ENCODE measurements at regions not wholly inside any gene's neighbourhood (a gene's known extent, or its start where the extent isn't known, plus 50 kb on each side); places are given as distances from the start of the nearest gene placed in this dataset.

DNA sequence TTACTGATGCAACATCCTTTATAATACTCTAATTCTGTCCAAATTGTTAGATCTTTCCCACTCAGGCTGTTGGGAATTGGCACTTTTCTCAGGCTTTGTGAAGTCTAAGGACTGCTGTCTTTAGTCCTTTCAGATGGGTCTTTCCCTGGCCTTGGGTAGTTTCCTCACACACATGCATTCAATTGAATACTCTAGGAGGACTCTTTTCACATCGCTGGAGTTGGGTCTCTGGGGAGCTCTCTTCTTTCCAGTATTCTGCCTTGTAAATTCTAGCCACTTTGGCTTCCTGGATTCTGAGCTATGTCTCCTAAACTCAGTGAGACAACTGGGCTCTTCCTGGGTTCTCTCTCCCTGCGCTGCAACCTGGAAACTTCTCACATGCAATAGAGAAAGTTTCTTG is 215.5 kb downstream of the SNX18 start:
- WGBS (ENCODE audit: low lambda C conversion rate), result 59% methylated on average over 2 of the region's 2 CpGs
- ChIA-PET CTCF (interaction anchor here (1.2 kb wide), 1 partner anchor 216 kb away, joined by 8 read pairs; the partner anchor contains the start of gene SNX18), POLR2A (no interaction called here)
- no peak for DNase-seq
- Histone ChIP-seq H3K36me3 (replicated peaks in 1 of 2; ENCODE audit: control insufficient read depth in 1 of 2, insufficient read depth in 2 of 2, low read length in 1 of 2) (no peaks in the 10 kb centered on the region), H3K9me2 (no peaks in the 10 kb centered on the region), H2AFZ (ENCODE audit: low read depth) (no peak overlapping the region), H4K20me1 (ENCODE audit: insufficient read depth) (no peaks in the 10 kb centered on the region), H3K79me2 (ENCODE audit: insufficient read depth) (no peaks in the 10 kb centered on the region), H3K4me2 (no peak overlapping the region), H3K27ac (ENCODE audit: low read depth in 2 of 2, low read length in 1 of 2) (no peak overlapping the region), H3K27me3 (ENCODE audit: insufficient read depth) (no peaks in the 10 kb centered on the region), H3K4me3 (ENCODE audit: low read depth in 2 of 2, low read length in 1 of 2) (no peak overlapping the region), H3F3A (replicated peaks; ENCODE audit: insufficient read depth) (no peaks in the 10 kb centered on the region), H3K9me3 (no peaks in the 10 kb centered on the region), H3K4me1 (ENCODE audit: control insufficient read depth in 1 of 2, insufficient read depth in 2 of 2, low read depth in 1 of 2, low read length in 1 of 2) (peaks cover 0 to 15% of the 10 kb centered on the region in 2 experiments; a peak in 3 of 4 replicates), H3K9ac (no peak overlapping the region)
- TF ChIP-seq FOXM1 (IDR thresholded peaks at IDR 0.05; ENCODE audit: low read depth) (no peak), NRF1 (IDR thresholded peaks at IDR 0.05; ENCODE audit: low read depth, low read length) (no peak), FOXJ3 (CRISPR knock-in tag; IDR thresholded peaks at IDR 0.05) (no peak), GATA2 (CRISPR knock-in tag; IDR thresholded peaks at IDR 0.05) (no peak), TEAD4 (IDR thresholded peaks at IDR 0.05; ENCODE audit: borderline replicate concordance, insufficient read depth) (no peak)
- TF ChIP-seq, protein P1, sequence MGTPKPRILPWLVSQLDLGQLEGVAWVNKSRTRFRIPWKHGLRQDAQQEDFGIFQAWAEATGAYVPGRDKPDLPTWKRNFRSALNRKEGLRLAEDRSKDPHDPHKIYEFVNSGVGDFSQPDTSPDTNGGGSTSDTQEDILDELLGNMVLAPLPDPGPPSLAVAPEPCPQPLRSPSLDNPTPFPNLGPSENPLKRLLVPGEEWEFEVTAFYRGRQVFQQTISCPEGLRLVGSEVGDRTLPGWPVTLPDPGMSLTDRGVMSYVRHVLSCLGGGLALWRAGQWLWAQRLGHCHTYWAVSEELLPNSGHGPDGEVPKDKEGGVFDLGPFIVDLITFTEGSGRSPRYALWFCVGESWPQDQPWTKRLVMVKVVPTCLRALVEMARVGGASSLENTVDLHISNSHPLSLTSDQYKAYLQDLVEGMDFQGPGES (IDR thresholded peaks at IDR 0.05; ENCODE audit: low read depth, low read length), result no peak
- TF ChIP-seq, protein P2, sequence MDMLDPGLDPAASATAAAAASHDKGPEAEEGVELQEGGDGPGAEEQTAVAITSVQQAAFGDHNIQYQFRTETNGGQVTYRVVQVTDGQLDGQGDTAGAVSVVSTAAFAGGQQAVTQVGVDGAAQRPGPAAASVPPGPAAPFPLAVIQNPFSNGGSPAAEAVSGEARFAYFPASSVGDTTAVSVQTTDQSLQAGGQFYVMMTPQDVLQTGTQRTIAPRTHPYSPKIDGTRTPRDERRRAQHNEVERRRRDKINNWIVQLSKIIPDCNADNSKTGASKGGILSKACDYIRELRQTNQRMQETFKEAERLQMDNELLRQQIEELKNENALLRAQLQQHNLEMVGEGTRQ (IDR thresholded peaks at IDR 0.05; ENCODE audit: borderline replicate concordance, low read depth, low read length), result no peak

DNA sequence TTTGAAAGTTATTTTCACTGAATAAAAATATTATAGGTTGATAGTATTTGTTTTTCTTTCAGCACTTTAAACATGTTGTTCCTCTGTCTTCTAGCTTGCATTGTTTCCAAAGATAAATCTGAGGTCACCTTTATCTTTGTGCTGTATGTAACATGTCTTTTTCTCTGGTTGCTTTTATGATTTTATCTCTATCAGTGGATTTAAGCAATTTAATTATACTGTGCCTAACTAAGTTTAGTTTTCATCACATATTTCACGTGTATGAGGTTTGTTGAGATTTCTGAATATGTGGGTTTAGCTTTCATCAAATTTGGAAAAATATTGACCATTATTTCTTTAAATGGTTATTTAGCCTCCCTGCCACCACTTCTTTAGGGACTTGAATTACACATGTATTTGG is 214.5 kb downstream of the SNX18 start:
- Histone ChIP-seq H3K27me3 (ENCODE audit: insufficient read depth) (no peaks in the 10 kb centered on the region), H3K4me2 (no peak overlapping the region), H3K79me2 (ENCODE audit: insufficient read depth) (no peaks in the 10 kb centered on the region), H3K9ac (no peak overlapping the region), H3K4me3 (ENCODE audit: low read depth in 2 of 2, low read length in 1 of 2) (no peak overlapping the region), H3K9me2 (no peaks in the 10 kb centered on the region), H2AFZ (ENCODE audit: low read depth) (no peak overlapping the region), H3K36me3 (replicated peaks in 1 of 2; ENCODE audit: control insufficient read depth in 1 of 2, insufficient read depth in 2 of 2, low read length in 1 of 2) (no peaks in the 10 kb centered on the region), H3K4me1 (ENCODE audit: control insufficient read depth in 1 of 2, insufficient read depth in 2 of 2, low read depth in 1 of 2, low read length in 1 of 2) (peaks cover 0 to 16% of the 10 kb centered on the region in 2 experiments; a peak in 3 of 4 replicates), H3K9me3 (no peaks in the 10 kb centered on the region), H3K27ac (ENCODE audit: low read depth in 2 of 2, low read length in 1 of 2) (no peak overlapping the region), H3F3A (replicated peaks; ENCODE audit: insufficient read depth) (no peaks in the 10 kb centered on the region), H4K20me1 (ENCODE audit: insufficient read depth) (no peaks in the 10 kb centered on the region)
- WGBS (ENCODE audit: low lambda C conversion rate), result 9% methylated on average over 1 of the region's 1 CpG
- POLR2A ChIA-PET, result no interaction called here
- DNase-seq, result no peak
- TF ChIP-seq RXRA (IDR thresholded peaks at IDR 0.05; ENCODE audit: borderline replicate concordance, low read depth) (no peak), GATA2 (CRISPR knock-in tag; IDR thresholded peaks at IDR 0.05) (peak; percentile 69), TEAD4 (IDR thresholded peaks at IDR 0.05; ENCODE audit: borderline replicate concordance, insufficient read depth) (no peak), EP300 (IDR thresholded peaks at IDR 0.05; ENCODE audit: borderline replicate concordance in 1 of 2, low read depth in 1 of 2, low read length in 1 of 2) (peak in 1 of 2 experiments; percentile 65; a peak in 1 of 4 replicates), ELF1 (IDR thresholded peaks at IDR 0.05) (no peak), FOSL2 (IDR thresholded peaks at IDR 0.05; ENCODE audit: borderline replicate concordance, low read depth) (no peak)
- TF ChIP-seq, protein P3, sequence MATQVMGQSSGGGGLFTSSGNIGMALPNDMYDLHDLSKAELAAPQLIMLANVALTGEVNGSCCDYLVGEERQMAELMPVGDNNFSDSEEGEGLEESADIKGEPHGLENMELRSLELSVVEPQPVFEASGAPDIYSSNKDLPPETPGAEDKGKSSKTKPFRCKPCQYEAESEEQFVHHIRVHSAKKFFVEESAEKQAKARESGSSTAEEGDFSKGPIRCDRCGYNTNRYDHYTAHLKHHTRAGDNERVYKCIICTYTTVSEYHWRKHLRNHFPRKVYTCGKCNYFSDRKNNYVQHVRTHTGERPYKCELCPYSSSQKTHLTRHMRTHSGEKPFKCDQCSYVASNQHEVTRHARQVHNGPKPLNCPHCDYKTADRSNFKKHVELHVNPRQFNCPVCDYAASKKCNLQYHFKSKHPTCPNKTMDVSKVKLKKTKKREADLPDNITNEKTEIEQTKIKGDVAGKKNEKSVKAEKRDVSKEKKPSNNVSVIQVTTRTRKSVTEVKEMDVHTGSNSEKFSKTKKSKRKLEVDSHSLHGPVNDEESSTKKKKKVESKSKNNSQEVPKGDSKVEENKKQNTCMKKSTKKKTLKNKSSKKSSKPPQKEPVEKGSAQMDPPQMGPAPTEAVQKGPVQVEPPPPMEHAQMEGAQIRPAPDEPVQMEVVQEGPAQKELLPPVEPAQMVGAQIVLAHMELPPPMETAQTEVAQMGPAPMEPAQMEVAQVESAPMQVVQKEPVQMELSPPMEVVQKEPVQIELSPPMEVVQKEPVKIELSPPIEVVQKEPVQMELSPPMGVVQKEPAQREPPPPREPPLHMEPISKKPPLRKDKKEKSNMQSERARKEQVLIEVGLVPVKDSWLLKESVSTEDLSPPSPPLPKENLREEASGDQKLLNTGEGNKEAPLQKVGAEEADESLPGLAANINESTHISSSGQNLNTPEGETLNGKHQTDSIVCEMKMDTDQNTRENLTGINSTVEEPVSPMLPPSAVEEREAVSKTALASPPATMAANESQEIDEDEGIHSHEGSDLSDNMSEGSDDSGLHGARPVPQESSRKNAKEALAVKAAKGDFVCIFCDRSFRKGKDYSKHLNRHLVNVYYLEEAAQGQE (IDR thresholded peaks at IDR 0.05; ENCODE audit: low read depth, low read length), result no peak
- TF ChIP-seq, protein P2 (IDR thresholded peaks at IDR 0.05; ENCODE audit: borderline replicate concordance, low read depth, low read length), result no peak
- CTCF ChIA-PET, result interaction anchor here (1.1 to 1.6 kb wide), 4 partner anchors 8 to 215 kb away, joined by 3 to 7 read pairs (median 5); partner anchors contain the start of gene SNX18

Data from SK-N-SH (cell line).